Adrenal gland (tissue), 5 donors: ENCODE measurements at regions not wholly inside any gene's neighbourhood (a gene's known extent, or its start where the extent isn't known, plus 50 kb on each side); places are given as distances from the start of the nearest gene placed in this dataset.

Experiments used
- CTCF ChIP-seq, 6 experiments: fragments of 450-650 bp in 4 of 6; fragments of 200-600 bp in 2 of 6; sonication (generic) in 1 of 6; IDR thresholded peaks; 1 replicate in 5 of 6; 2 replicates in 1 of 6; pipeline versions ENCODE4 v1.5.1 to v1.8.0; 2016 to 2021; ENCODE audit warnings: antibody characterized with exemption in 6 of 6, mild to moderate bottlenecking in 2 of 6, moderate library complexity in 1 of 6
- POLR2A ChIP-seq, 2 donors: fragments of 450-650 bp; IDR thresholded peaks; one replicate each; pipeline ENCODE4 v1.6.1; 2017; ENCODE audit warnings: antibody characterized with exemption in 2 of 2, mild to moderate bottlenecking in 2 of 2, moderate library complexity in 1 of 2
- donor health status: DM: no; HTN: no; CAD: no.

- no peak for TF ChIP-seq CTCF (IDR thresholded peaks at IDR 0.05)
- no peak for TF ChIP-seq POLR2A (IDR thresholded peaks at IDR 0.05)
These were observed 1112.4 kb upstream of the CNTN5 start for GRCh38 chr11:97908354-97908753.
